ENCODE measurements at regions not wholly inside any gene's neighbourhood (a gene's known extent, or its start where the extent isn't known, plus 50 kb on each side); places are given as distances from the start of the nearest gene placed in this dataset.
A peak's percentile ranks its signal among the peaks of the same experiment; 100 is the strongest.
"Not testable (repeated sequence)": the region's sequence is repeated elsewhere in the genome, so short reads cannot be mapped to it uniquely, and the experiment has no call there.

GRCh38 chr11:67885574-67885973 lies 118.3 kb downstream of the UNC93B1 start:
- H3K4me3 ChIP-seq = peak overlapping the region in 1 of 3 donors; percentile 38
- intact Hi-C loops (cut with DNase I; ENCODE audit: low total_unique reads); H3K36me3 ChIP-seq; H3K4me1 ChIP-seq; DNase-seq (ENCODE audit: low spot score in 2 of 2); H3K27me3 ChIP-seq; H3K9me3 ChIP-seq: not testable (repeated sequence)
- H3K27ac ChIP-seq = peak overlapping the region in 1 of 2 donors; percentile 52

- intact Hi-C loops (cut with DNase I; ENCODE audit: low total_unique reads); H3K9me3 ChIP-seq; H3K36me3 ChIP-seq; H3K27me3 ChIP-seq; H3K4me1 ChIP-seq: not testable (repeated sequence)
- DNase-seq (ENCODE audit: low spot score in 2 of 2) = peak in 1 of 2 donors; percentile 26
- peak overlapping the region; percentile 33 to 52 for H3K27ac ChIP-seq
- peak overlapping the region in 2 of 3 donors; percentile 35 to 38 for H3K4me3 ChIP-seq
These were observed 118.9 kb downstream of the UNC93B1 start for GRCh38 chr11:67884761-67885558.

DNA sequence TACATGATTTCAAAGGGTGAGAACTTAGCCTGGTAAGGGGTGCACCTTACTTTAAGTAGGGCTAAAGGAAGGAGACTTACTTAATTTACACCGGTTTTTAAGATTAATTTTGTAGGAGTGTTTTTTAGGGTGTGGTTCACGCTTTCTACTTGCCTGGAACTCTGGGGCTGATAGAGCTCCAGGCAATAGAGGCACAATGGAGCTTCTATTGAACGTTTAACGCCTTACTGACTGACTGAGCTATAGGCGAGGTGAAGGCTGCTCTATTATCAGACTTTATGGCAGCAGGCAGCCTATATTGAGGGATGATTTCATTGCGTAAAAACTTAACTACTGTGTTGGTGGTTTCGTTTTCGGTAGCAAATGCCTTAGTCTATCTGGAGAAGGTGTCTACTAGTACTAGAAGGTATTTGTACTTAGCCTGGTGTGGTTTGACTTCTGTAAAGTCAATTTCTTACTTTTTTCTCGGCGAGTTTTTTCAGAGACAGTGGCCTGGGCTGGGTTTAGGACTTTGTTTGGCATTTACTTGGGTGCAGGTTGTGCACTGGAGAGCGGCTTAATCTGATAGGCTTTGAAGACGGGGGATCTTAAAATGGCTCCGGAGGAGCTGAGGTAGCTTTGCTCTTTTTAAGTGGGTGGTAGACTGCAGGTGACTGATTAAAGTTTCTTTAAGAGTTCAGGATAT lies 119.7 kb downstream of the UNC93B1 start:
- DNase-seq (ENCODE audit: low spot score in 2 of 2); H3K4me1 ChIP-seq; intact Hi-C loops (cut with DNase I; ENCODE audit: low total_unique reads); H3K36me3 ChIP-seq; H3K27me3 ChIP-seq; H3K9me3 ChIP-seq: not testable (repeated sequence)
- Histone ChIP-seq H3K27ac (peak overlapping the region in 1 of 2 donors; percentile 33), H3K4me3 (peak overlapping the region in 2 of 3 donors; percentile 35 to 38)

- intact Hi-C loops (cut with DNase I; ENCODE audit: low total_unique reads); H3K4me1 ChIP-seq; DNase-seq (ENCODE audit: low spot score in 2 of 2); H3K27ac ChIP-seq; H3K27me3 ChIP-seq; H3K36me3 ChIP-seq; H3K4me3 ChIP-seq; H3K9me3 ChIP-seq: not testable (repeated sequence)
These were observed 121.6 kb downstream of the UNC93B1 start for GRCh38 chr11:67882304-67882703.

DNA sequence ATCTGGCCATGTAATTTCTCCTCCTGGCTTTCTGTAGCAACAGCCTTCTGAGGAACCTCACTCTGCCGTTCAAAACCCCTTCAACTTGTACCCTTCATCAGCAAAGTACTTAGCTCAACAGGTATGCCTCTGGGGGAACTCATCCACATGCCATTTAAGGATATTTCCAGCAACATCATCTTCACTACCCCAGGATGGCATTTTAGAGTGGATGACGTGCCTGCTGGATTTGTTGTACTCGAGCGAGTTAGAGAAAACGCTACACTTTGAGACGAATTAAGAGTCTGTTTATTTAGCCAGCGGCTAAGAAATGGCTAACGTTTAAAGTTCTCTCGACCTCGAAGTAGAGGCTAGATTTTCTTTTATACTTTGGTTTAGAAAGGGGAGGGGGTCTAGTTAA lies 122.1 kb downstream of the UNC93B1 start:
- H3K4me3 ChIP-seq; H3K27me3 ChIP-seq; H3K9me3 ChIP-seq; H3K27ac ChIP-seq; H3K4me1 ChIP-seq; H3K36me3 ChIP-seq; intact Hi-C loops (cut with DNase I; ENCODE audit: low total_unique reads); DNase-seq (ENCODE audit: low spot score in 2 of 2): not testable (repeated sequence)

DNA sequence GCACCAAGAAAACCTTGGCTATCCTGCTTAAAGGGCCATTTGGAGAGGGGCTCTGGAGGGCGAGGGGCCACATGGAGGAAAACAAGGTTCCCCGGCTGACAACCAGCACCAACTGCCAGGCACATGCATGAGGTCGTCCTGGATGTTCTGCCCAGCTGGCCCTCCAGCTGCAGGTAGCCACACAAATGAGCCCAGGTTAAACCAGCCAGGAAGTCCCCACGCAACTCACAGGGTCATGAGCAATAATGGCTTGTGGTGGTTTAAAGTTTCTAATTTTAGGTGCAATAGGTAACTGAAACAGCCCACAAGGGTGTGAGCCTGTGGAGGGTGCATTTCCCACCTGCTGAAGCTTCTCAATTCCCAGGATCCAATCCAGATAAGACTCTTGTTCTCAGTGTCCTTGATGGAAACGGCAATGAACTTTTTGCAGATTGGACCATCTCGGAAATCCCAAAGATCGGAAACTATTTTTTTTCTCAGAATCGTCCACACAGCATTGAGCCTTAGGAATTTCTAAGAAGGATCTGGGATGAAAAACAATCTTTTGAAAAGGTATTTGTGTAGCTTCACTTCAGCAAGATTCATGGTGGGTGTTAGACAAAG lies 123.2 kb downstream of the UNC93B1 start:
- H3K4me3 ChIP-seq; H3K27ac ChIP-seq; H3K4me1 ChIP-seq; H3K36me3 ChIP-seq; DNase-seq (ENCODE audit: low spot score in 2 of 2); intact Hi-C loops (cut with DNase I; ENCODE audit: low total_unique reads); H3K27me3 ChIP-seq; H3K9me3 ChIP-seq: not testable (repeated sequence)

GRCh38 chr11:67878666-67879065 lies 125.2 kb downstream of the UNC93B1 start:
- H3K4me3 ChIP-seq; H3K36me3 ChIP-seq; intact Hi-C loops (cut with DNase I; ENCODE audit: low total_unique reads); DNase-seq (ENCODE audit: low spot score in 2 of 2); H3K9me3 ChIP-seq; H3K27me3 ChIP-seq; H3K4me1 ChIP-seq; H3K27ac ChIP-seq: not testable (repeated sequence)

DNA sequence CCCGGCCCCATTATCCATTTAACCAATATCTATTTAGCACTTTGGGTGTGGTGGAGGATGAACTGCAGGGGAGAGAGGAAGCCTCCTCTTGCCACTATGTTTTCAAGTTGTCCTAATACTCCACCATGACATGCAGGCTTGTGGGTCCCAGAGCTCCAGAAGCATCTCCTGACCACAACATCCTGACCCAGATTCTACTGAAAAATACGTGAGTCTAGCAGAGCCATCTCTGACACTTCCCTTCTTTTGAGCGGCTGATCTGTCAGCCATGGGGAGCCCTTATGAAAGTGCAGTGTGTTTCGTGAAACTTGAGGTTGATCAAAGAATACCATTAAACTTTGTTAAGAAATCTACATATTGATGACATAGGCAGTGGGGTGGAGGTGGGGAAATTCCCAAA lies 126.6 kb downstream of the UNC93B1 start:
- DNase-seq (ENCODE audit: low spot score in 2 of 2); H3K4me1 ChIP-seq; H3K9me3 ChIP-seq; intact Hi-C loops (cut with DNase I; ENCODE audit: low total_unique reads); H3K27ac ChIP-seq; H3K36me3 ChIP-seq; H3K27me3 ChIP-seq; H3K4me3 ChIP-seq: not testable (repeated sequence)

DNA sequence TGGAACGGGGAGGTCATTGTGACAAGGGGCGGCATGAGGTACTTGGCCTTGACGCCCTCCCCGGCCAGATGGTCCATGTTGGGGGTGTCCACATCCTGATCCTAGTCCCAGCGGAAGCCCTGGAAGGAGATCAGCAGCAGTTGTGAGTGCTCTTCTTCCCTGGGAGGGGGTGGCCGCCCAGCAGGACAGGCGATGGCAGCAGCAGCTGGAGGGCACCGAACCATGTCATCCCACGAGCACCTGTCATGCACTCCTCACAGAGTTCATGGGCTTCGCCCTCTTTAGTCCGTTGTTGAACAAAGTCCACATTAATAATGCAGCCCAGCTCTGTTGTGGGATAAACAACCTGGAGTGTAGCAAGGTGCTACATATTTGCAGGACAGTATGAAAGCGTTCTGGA lies 130.7 kb downstream of the UNC93B1 start:
- intact Hi-C loops (cut with DNase I; ENCODE audit: low total_unique reads); H3K27me3 ChIP-seq; H3K4me3 ChIP-seq; H3K4me1 ChIP-seq; H3K9me3 ChIP-seq; DNase-seq (ENCODE audit: low spot score in 2 of 2); H3K36me3 ChIP-seq; H3K27ac ChIP-seq: not testable (repeated sequence)

DNA sequence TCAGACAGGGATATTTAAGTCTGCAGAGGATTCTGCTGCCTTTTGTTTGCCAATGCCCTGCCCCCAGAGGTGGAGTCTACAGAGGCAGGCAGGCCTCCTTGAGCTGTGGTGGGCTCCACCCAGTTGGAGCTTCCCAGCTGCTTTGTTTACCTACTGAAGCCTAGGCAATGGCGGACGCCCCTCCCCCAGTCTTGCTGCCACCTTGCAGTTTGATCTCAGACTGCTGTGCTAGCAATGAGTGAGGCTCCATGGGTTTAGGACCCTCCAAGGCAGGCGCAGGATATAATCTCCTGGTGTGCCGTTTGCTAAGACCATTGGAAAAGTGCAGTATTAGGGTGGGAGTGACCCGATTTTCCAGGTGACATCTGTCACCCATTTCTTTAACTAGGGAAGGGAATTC lies 132.7 kb downstream of the UNC93B1 start:
- H3K36me3 ChIP-seq; DNase-seq (ENCODE audit: low spot score in 2 of 2); H3K27me3 ChIP-seq; H3K4me3 ChIP-seq; H3K27ac ChIP-seq; intact Hi-C loops (cut with DNase I; ENCODE audit: low total_unique reads); H3K4me1 ChIP-seq; H3K9me3 ChIP-seq: not testable (repeated sequence)

DNA sequence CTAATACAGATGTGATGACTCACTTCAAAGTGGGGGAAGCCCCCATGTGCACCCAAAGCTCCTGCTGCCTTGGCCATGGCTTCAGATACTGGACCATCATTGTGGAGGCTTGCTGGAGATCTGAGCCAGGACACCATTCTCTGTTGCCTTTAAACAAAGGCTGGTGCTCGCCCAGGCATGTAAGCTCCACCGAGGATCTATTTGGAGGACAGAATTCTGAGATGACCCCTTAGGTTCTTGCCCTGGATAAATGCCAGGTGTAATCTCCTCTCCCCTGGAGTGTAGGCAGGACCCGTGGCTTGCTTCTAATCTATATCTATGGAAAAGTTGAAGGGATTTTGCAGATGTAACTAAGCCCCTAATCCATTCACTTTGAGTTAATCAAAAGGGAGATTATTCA lies 141.0 kb downstream of the UNC93B1 start:
- H3K27me3 ChIP-seq; intact Hi-C loops (cut with DNase I; ENCODE audit: low total_unique reads); H3K9me3 ChIP-seq; H3K4me1 ChIP-seq; H3K27ac ChIP-seq; DNase-seq (ENCODE audit: low spot score in 2 of 2); H3K4me3 ChIP-seq; H3K36me3 ChIP-seq: not testable (repeated sequence)
